ENCODE measurements at regions not wholly inside any gene's neighbourhood (a gene's known extent, or its start where the extent isn't known, plus 50 kb on each side); places are given as distances from the start of the nearest gene placed in this dataset.

GRCh38 chr13:106961651-106962050 is 393.7 kb upstream of the ARGLU1 start:
- DNase-seq (ENCODE audit: low spot score) (no peak), ATAC-seq (ENCODE audit: insufficient number of reproducible peaks, low FRiP score, low read depth) (no peak)
- Histone ChIP-seq H3K27me3 (replicated peaks; ENCODE audit: insufficient read depth) (no peaks in the 10 kb centered on the region), H3K27ac (no peak overlapping the region), H3K4me1 (ENCODE audit: control insufficient read depth in 1 of 2, low read depth in 2 of 2) (no peaks in the 10 kb centered on the region), H3K9me3 (no peaks in the 10 kb centered on the region), H3K4me3 (no peak overlapping the region), H3K36me3 (no peaks in the 10 kb centered on the region)
- TF ChIP-seq CTCF (IDR thresholded peaks at IDR 0.05), result no peak

GRCh38 chr13:106961216-106961615 is 393.3 kb upstream of the ARGLU1 start:
- Histone ChIP-seq H3K27ac (no peak overlapping the region), H3K4me1 (ENCODE audit: control insufficient read depth in 1 of 2, low read depth in 2 of 2) (no peaks in the 10 kb centered on the region), H3K9me3 (no peaks in the 10 kb centered on the region), H3K27me3 (replicated peaks; ENCODE audit: insufficient read depth) (no peaks in the 10 kb centered on the region), H3K4me3 (no peak overlapping the region), H3K36me3 (no peaks in the 10 kb centered on the region)
- ATAC-seq (ENCODE audit: insufficient number of reproducible peaks, low FRiP score, low read depth), result no peak
- no peak for TF ChIP-seq CTCF (IDR thresholded peaks at IDR 0.05)
- DNase-seq (ENCODE audit: low spot score), result no peak

- H3K4me3 ChIP-seq, result no peak overlapping the region
Measured at GRCh38 chr13:106958621-106959048, 390.7 kb upstream of the ARGLU1 start.

GRCh38 chr13:106942563-106942962 is 374.6 kb upstream of the ARGLU1 start:
- Histone ChIP-seq H3K4me1 (ENCODE audit: control insufficient read depth in 1 of 2, low read depth in 2 of 2) (no peaks in the 10 kb centered on the region), H3K4me3 (no peak overlapping the region), H3K27ac (no peak overlapping the region), H3K27me3 (replicated peaks; ENCODE audit: insufficient read depth) (no peaks in the 10 kb centered on the region), H3K36me3 (no peaks in the 10 kb centered on the region), H3K9me3 (no peaks in the 10 kb centered on the region)
- no peak for TF ChIP-seq CTCF (IDR thresholded peaks at IDR 0.05)
- DNase-seq (ENCODE audit: low spot score), result no peak
- ATAC-seq (ENCODE audit: insufficient number of reproducible peaks, low FRiP score, low read depth), result no peak

More at GRCh38 chr13:106958621-106959048, 390.7 kb upstream of the ARGLU1 start:
- Histone ChIP-seq H3K36me3 (no peaks in the 10 kb centered on the region), H3K4me1 (ENCODE audit: control insufficient read depth in 1 of 2, low read depth in 2 of 2) (no peaks in the 10 kb centered on the region), H3K27me3 (replicated peaks; ENCODE audit: insufficient read depth) (no peaks in the 10 kb centered on the region), H3K27ac (no peak overlapping the region), H3K9me3 (no peaks in the 10 kb centered on the region)
- ATAC-seq (ENCODE audit: insufficient number of reproducible peaks, low FRiP score, low read depth), result no peak
- no peak for DNase-seq (ENCODE audit: low spot score)
- no peak for TF ChIP-seq CTCF (IDR thresholded peaks at IDR 0.05)

- H3K9me3 ChIP-seq, result no peaks in the 10 kb centered on the region
- no peak for DNase-seq (ENCODE audit: low spot score)
- no peak overlapping the region for H3K27ac ChIP-seq
- no peak overlapping the region for H3K4me3 ChIP-seq
- H3K27me3 ChIP-seq (replicated peaks; ENCODE audit: insufficient read depth), result no peaks in the 10 kb centered on the region
- H3K36me3 ChIP-seq, result no peaks in the 10 kb centered on the region
- no peaks in the 10 kb centered on the region for H3K4me1 ChIP-seq (ENCODE audit: control insufficient read depth in 1 of 2, low read depth in 2 of 2)
- ATAC-seq (ENCODE audit: insufficient number of reproducible peaks, low FRiP score, low read depth), result no peak
- TF ChIP-seq CTCF (IDR thresholded peaks at IDR 0.05), result no peak
Measured at GRCh38 chr13:106941779-106942178, 373.8 kb upstream of the ARGLU1 start.
